Caco-2 (cell line): ENCODE measurements at regions not wholly inside any gene's neighbourhood (a gene's known extent, or its start where the extent isn't known, plus 50 kb on each side); places are given as distances from the start of the nearest gene placed in this dataset.

Experiments
- BruUV-seq: library from RNA; stranded (reverse); fragments of 400-500 nt; replicated peaks from 2 replicates; lab custom pipeline; 2021; lab: Mats Ljungman, UMichigan
- CTCF ChIA-PET: fragments of 300-600 bp; sonication (Branson Sonifier 250); formaldehyde crosslinking; loops from one replicate; lab custom pipeline; 2022; ENCODE audit warnings: antibody characterized with exemption; lab: Charles Lee
- POLR2A ChIA-PET: fragments of 300-600 bp; sonication (Branson Sonifier 250); formaldehyde crosslinking; loops from one replicate; lab custom pipeline; 2022; ENCODE audit warnings: antibody characterized with exemption; lab: Charles Lee
- DNase-seq, 2 experiments: peaks; one replicate each; pipeline versions ENCODE4 v3.0.0 to v3.0.0-alpha.2; 2020 to 2022
- H3K27me3 ChIP-seq: replicated peaks from 2 replicates; pipeline ENCODE4 v1.6.0; 2011; ENCODE audit warnings: low read length; ENCODE audit not compliant: control insufficient read depth, insufficient read depth
- H3K36me3 ChIP-seq: 2 replicates; pipeline ENCODE4 v1.5.1; 2011; ENCODE audit warnings: low read length; ENCODE audit not compliant: control insufficient read depth, insufficient read depth
- H3K4me1 ChIP-seq: fragments of 250-450 bp; sonication (Bioruptor Pico); 2 replicates; pipeline ENCODE4 v1.5.1; 2020; ENCODE audit warnings: mild to moderate bottlenecking
- H3K4me3 ChIP-seq: 2 replicates; pipeline ENCODE4 v1.5.1; 2011; ENCODE audit warnings: low read depth, mild to moderate bottlenecking, control low read depth, low read length
- H3K9me3 ChIP-seq: fragments of 250-450 bp; sonication (Bioruptor Pico); 2 replicates; pipeline ENCODE4 v1.5.1; 2020; ENCODE audit warnings: mild to moderate bottlenecking, moderate library complexity
- H3K27ac Mint-ChIP-seq: one replicate; pipeline ENCODE4 v1.8.0; 2022; ENCODE audit warnings: mixed read lengths; ENCODE audit not compliant: unreplicated experiment
- H3K27me3 Mint-ChIP-seq: one replicate; pipeline ENCODE4 v1.8.0; 2022; ENCODE audit warnings: mixed read lengths; ENCODE audit not compliant: insufficient read depth, unreplicated experiment
- H3K36me3 Mint-ChIP-seq: one replicate; pipeline ENCODE4 v1.8.0; 2022; ENCODE audit warnings: mild to moderate bottlenecking, mixed read lengths; ENCODE audit not compliant: insufficient read depth, unreplicated experiment
- H3K4me1 Mint-ChIP-seq: one replicate; pipeline ENCODE4 v1.8.0; 2022; ENCODE audit warnings: low read depth, mixed read lengths; ENCODE audit not compliant: unreplicated experiment
- H3K4me3 Mint-ChIP-seq: one replicate; pipeline ENCODE4 v1.8.0; 2022; ENCODE audit warnings: mild to moderate bottlenecking, moderate library complexity, mixed read lengths; ENCODE audit not compliant: unreplicated experiment
- H3K9me3 Mint-ChIP-seq: one replicate; pipeline ENCODE4 v1.8.0; 2022; ENCODE audit warnings: mixed read lengths; ENCODE audit not compliant: unreplicated experiment
- intact Hi-C: fragments of 100-400 bp; cut with micrococcal nuclease; formaldehyde crosslinking; loops from one replicate; pipeline ENCODE4 v1.10.0; 2022; ENCODE audit not compliant: unreplicated experiment
- TF ChIP-seq, protein P1 (sequence below), 2 experiments: fragments of 200-600 bp in 1 of 2; IDR thresholded peaks; 1 replicate in 1 of 2; 2 replicates in 1 of 2; pipeline versions ENCODE4 v1.5.1 to v1.8.0; 2011 to 2022; ENCODE audit warnings: antibody characterized with exemption in 1 of 2, control low read depth in 1 of 2, inconsistent platforms in 1 of 2, low read depth in 1 of 2, low read length in 1 of 2, mild to moderate bottlenecking in 1 of 2, moderate library complexity in 1 of 2; ENCODE audit not compliant: insufficient read depth in 1 of 2, severe bottlenecking in 1 of 2, unreplicated experiment in 1 of 2

DNA sequence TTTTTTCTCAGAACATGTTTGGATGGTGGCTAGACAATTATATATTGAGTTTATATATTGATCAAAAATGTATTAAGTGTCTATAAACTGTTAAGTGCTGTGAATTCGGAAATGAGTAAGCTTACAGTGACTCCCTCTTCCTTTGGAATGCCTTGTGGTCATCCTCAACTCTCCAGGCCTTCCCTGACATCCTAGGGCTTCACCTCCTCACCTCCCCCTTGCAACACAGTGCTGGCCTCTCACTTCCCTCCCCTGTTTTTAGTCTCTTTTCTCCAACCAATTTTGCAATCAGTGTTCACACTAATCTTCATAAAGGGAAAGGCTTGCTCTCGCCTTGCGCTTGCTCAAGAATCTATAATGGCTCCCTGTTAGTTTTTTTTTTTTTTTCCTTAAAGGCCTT lies 95.1 kb upstream of the C1orf21 start:
- no TSS peak for BruUV-seq
- no peaks in the 10 kb centered on the region for H3K4me1 ChIP-seq
- peaks cover 26% of the 10 kb centered on the region for H3K9me3 ChIP-seq
- no peak overlapping the region for H3K4me3 Mint-ChIP-seq
- intact Hi-C loops = no loop called here
- no peaks in the 10 kb centered on the region for H3K27me3 ChIP-seq
- TF ChIP-seq, protein P1, sequence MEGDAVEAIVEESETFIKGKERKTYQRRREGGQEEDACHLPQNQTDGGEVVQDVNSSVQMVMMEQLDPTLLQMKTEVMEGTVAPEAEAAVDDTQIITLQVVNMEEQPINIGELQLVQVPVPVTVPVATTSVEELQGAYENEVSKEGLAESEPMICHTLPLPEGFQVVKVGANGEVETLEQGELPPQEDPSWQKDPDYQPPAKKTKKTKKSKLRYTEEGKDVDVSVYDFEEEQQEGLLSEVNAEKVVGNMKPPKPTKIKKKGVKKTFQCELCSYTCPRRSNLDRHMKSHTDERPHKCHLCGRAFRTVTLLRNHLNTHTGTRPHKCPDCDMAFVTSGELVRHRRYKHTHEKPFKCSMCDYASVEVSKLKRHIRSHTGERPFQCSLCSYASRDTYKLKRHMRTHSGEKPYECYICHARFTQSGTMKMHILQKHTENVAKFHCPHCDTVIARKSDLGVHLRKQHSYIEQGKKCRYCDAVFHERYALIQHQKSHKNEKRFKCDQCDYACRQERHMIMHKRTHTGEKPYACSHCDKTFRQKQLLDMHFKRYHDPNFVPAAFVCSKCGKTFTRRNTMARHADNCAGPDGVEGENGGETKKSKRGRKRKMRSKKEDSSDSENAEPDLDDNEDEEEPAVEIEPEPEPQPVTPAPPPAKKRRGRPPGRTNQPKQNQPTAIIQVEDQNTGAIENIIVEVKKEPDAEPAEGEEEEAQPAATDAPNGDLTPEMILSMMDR (IDR thresholded peaks at IDR 0.05; ENCODE audit: insufficient read depth in 1 of 2, low read depth in 1 of 2, low read length in 1 of 2, severe bottlenecking in 1 of 2, unreplicated experiment in 1 of 2) = no peak
- POLR2A ChIA-PET = no interaction called here
- H3K4me1 Mint-ChIP-seq = no peaks in the 10 kb centered on the region
- H3K27ac Mint-ChIP-seq = no peak overlapping the region
- no peaks in the 10 kb centered on the region for H3K27me3 Mint-ChIP-seq
- H3K36me3 Mint-ChIP-seq = no peaks in the 10 kb centered on the region
- no peak for DNase-seq
- peaks cover 22% of the 10 kb centered on the region for H3K9me3 Mint-ChIP-seq
- no peak overlapping the region for H3K4me3 ChIP-seq
- H3K36me3 ChIP-seq = no peaks in the 10 kb centered on the region
- CTCF ChIA-PET = no interaction called here

DNA sequence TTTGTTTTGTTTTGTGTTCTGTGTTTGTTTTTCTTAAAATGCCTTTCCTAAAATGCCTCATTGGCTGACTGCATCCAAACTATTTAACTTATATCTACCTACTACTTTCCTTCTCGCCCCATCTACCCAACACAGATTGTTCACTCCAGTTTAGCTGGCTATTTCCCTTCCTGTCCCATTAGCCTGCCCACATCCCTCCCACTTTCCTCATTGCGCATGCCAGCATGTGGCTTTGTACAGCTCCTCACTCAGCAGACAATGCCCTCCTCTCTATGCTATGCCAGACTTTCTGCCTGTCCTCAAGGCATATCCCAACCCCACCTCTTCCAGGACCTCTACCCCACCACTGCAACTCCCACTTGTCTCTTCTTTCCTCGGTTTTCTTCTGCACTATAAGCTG lies 94.7 kb upstream of the C1orf21 start:
- H3K9me3 Mint-ChIP-seq = peaks cover 22% of the 10 kb centered on the region
- no peak overlapping the region for H3K4me3 ChIP-seq

DNA sequence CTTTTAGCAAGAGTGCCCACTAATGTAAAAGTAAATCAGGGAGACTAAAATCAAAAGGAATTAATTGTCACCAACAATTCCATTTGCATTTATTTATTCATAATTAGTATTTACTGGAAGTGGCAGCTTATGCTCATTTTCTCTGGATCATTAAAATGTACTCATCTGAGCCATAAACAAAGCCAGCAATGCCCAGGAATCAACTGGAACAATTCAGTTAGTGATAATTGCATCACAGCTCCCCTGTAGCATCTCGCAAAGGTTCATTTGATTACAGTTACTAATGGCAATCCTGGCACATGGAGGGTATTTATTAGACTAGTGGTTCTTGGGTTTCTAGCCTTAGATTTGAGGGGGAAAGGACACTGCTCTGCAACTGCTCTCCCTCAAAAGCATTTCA lies 92.7 kb upstream of the C1orf21 start:
- Mint-ChIP-seq H3K9me3 (peaks cover 22% of the 10 kb centered on the region), H3K4me3 (no peak overlapping the region), H3K4me1 (no peaks in the 10 kb centered on the region), H3K27ac (no peak overlapping the region), H3K27me3 (peaks cover 5% of the 10 kb centered on the region), H3K36me3 (no peaks in the 10 kb centered on the region)
- Histone ChIP-seq H3K4me3 (no peak overlapping the region), H3K27me3 (no peaks in the 10 kb centered on the region; the same call in 1 of the 2 replicates), H3K9me3 (peaks cover 19% of the 10 kb centered on the region), H3K4me1 (no peaks in the 10 kb centered on the region), H3K36me3 (no peaks in the 10 kb centered on the region)
- no peak for DNase-seq
- intact Hi-C loops = no loop called here
- no TSS peak for BruUV-seq
- ChIA-PET POLR2A (no interaction called here), CTCF (no interaction called here)
- TF ChIP-seq, protein P1 (IDR thresholded peaks at IDR 0.05; ENCODE audit: insufficient read depth in 1 of 2, low read depth in 1 of 2, low read length in 1 of 2, severe bottlenecking in 1 of 2, unreplicated experiment in 1 of 2) = no peak

More for the DNA sequence above, 94.7 kb upstream of the C1orf21 start:
- Histone ChIP-seq H3K27me3 (no peaks in the 10 kb centered on the region), H3K9me3 (peaks cover 24% of the 10 kb centered on the region), H3K4me1 (no peaks in the 10 kb centered on the region), H3K36me3 (no peaks in the 10 kb centered on the region)
- ChIA-PET POLR2A (no interaction called here), CTCF (no interaction called here)
- Mint-ChIP-seq H3K27ac (no peak overlapping the region), H3K4me1 (no peaks in the 10 kb centered on the region), H3K36me3 (no peaks in the 10 kb centered on the region), H3K27me3 (no peaks in the 10 kb centered on the region), H3K4me3 (no peak overlapping the region)
- DNase-seq = no peak
- BruUV-seq = no TSS peak
- TF ChIP-seq, protein P1 (IDR thresholded peaks at IDR 0.05; ENCODE audit: insufficient read depth in 1 of 2, low read depth in 1 of 2, low read length in 1 of 2, severe bottlenecking in 1 of 2, unreplicated experiment in 1 of 2) = no peak
- intact Hi-C loops = no loop called here
